Loucy (cell line): ENCODE measurements at regions not wholly inside any gene's neighbourhood (a gene's known extent, or its start where the extent isn't known, plus 50 kb on each side); places are given as distances from the start of the nearest gene placed in this dataset.
"Not testable (repeated sequence)": the region's sequence is repeated elsewhere in the genome, so short reads cannot be mapped to it uniquely, and the experiment has no call there.

Source experiments
- CTCF ChIP-seq: fragments of 200-600 bp; sonication (generic); conservative IDR thresholded peaks from 2 replicates; pipeline ENCODE4 v1.5.1; 2014; ENCODE audit warnings: mild to moderate bottlenecking, antibody characterized with exemption, low read length
- EZH2phosphoT487 ChIP-seq: fragments of 200-600 bp; IDR thresholded peaks from 2 replicates; pipeline ENCODE4 v1.6.1; 2018; ENCODE audit warnings: antibody characterized with exemption, mild to moderate bottlenecking, moderate library complexity, borderline replicate concordance

GRCh38 chr1:146369940-146370339 is 141.1 kb upstream of the NOTCH2NLA start:
- not testable (repeated sequence) for TF ChIP-seq CTCF, EZH2phosphoT487
